IPS DF 19.7 (cell line): ENCODE measurements at regions not wholly inside any gene's neighbourhood (a gene's known extent, or its start where the extent isn't known, plus 50 kb on each side); places are given as distances from the start of the nearest gene placed in this dataset.

Experiments used
- DNase-seq: peaks from one replicate; pipeline ENCODE4 v3.0.0-alpha.2; 2013; ENCODE audit warnings: low read depth, low spot score

DNA sequence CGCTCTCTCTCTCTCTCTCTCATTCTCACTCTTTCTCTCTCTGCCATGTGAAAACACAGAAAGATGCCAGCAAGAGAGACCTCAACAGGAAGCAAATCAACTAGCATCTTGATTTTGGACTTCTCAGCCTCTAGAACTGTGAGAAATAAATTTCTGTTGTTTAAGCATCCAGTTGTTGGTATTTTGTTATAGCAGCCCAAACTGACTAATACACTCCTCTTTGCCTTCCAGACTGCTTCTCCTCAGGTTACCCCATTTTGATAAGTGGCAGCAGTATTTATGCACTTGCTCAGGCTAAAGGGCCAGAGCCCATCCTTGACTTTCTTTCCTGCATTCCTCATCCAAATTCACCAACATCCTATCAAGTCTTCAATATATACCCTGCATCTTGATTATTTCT, 76.6 kb upstream of the NANOGP8 start:
- no peak for DNase-seq

DNA sequence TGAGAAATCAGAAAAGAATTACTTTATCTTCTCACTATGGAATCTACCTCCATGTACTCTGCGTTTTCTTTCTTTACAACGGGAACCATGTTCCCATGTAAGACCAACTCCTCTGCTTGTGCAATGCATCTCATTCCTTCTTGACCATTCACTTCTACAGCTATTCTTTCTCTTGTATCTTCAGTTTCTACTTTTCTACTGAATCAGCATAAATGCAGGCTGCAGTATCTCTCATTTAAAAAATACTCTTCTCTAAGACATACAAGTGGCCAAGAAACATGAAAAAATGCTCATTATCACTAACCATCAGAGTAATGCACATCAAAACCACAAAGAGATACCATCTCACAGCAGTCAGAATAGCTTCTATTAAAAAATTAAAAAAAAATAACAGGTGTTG, 74.1 kb upstream of the NANOGP8 start:
- no peak for DNase-seq

DNA sequence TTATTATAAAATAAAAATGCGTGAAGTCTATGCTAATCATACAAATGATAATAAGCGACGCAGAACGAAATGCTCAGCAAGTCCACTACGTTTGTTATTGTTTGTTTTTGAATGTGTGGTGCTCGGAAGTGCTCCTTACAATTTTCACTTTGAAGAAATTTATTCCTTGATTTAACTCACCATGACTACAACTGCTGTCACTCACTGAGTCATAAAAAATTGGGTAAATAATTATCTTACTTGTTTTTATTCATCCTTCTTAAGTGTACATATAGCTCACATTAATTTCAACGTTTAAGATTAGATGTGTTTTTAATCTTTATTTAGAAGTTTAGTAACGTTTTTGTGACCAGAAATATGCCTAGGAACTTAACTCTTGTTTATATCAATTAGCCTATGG, 66.7 kb upstream of the NANOGP8 start:
- no peak for DNase-seq

DNA sequence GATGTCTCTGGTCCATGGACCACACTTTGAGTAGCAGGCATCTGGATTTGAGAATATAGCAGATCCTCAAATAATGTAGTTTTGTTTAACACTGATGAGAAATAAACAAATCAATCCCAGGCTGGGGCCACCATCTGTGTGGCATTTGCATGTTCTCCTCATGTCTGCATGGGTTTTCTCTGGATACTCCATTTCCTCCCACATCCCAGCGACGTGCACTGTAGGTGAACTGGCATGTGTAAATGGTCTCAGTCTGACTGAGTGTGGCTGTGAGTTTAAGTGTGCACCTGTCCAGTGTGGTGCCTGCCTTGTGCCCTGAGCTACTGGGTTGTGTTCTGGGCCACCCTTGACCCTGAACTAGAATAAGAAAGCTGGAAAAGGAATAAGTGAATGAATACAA, 66.3 kb upstream of the NANOGP8 start:
- DNase-seq, result no peak

DNA sequence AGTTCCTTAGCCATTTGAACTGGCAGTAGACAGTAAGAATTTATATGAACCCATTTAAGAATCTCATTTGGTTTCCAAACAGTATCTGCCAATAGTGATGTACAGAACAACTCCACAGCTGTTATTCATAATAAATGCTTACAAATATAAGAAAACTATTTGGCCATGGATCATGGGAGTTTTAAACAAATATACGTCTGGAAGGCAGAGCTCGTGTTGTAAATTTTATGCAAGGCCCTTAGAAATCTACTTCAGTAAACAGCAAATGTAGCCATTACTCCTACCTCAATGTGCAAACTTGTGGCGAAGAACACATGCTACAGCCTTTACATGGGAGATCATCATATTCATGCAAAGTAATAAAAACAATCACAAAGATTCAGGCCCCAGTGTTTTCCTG, 65.3 kb upstream of the NANOGP8 start:
- no peak for DNase-seq

DNA sequence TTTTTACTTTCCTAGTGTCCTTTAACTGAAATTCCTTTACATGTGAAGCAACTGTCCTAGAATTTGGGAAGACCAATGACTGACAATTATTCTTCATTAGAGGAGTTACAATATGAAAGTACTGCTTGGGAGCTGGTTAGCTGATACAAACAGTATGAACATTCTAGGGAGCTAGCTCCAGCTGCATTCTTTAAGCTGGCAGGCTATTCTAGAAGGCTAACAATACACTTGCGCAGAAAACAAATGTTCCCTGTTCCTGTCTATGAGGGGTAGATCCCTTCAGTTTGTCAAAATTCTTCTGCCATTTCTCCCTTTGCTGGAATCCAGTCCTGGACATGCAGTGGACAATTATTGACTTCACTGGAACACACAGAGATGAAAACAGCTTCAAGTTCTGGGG, 60.2 kb upstream of the NANOGP8 start:
- no peak for DNase-seq

DNA sequence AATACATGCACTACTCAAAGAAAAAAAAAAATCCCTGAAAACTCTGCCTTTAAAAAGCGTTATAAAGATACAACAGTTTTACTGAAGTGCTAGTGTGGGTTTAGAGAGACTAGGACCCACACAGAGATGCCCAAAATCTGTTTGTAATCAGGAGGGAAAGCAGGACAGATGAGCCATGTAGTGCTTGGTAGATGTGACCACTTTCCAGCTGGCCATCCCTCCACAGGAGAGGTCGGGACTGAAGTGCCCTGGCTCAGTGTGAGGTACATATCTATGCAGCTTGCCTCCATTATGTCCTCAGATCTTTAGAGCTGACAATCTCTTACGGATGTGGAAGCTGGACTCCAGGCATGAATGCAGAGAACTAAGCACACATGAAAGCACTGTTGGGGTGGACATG, 57.5 kb upstream of the NANOGP8 start:
- DNase-seq, result no peak

DNA sequence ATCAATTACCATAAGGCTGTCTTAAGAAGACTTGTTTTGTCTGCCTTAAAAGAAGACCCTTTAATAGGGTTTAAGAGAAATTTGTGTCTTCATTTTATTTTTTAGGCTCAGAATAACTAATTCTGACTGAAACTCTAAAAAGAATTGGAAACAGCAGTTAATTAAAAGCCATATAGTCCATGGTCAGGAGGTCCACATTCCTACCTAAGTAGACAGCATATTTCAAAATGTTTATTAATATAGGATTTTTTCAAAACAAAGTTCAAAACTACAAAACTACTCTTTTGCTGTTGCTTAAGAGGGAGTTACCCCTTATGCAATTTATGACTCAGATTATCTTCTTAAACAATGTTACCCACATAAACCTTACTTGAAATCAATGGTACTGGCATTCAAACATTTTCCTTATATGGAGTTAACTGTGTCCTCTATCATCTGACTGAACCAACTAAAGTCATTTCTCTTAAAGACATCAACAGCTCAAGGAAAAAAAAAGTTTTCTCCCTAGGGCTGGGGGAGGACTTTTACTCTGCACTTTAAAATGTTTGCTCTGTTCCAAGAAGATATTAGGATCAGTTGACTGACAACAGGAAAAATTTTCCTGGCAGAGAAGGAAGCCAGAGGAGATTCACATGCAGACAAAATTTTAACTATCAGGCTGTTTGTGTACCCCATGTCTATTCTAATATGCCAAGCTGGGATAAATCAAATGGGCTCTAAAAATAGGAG, 56.8 kb upstream of the NANOGP8 start:
- no peak for DNase-seq

DNA sequence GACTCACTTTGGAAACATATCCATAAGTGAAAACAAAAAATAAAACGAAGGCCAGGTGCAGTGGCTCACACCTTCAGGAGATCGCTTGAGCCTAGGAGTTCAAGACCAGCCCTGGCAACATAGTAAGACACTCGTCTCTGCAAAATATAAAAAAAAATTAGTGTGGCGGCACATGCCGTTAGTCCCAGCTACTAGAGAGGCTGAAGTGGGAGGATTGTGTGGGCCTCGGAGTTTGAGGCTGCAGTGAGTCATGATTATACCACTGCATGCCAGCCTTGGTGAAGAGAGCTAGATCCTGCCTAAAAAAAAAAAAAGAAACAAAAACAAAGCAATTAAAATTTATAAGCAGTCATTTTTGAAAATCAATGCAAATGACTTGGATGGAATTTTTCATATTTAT, 54.7 kb upstream of the NANOGP8 start:
- no peak for DNase-seq

DNA sequence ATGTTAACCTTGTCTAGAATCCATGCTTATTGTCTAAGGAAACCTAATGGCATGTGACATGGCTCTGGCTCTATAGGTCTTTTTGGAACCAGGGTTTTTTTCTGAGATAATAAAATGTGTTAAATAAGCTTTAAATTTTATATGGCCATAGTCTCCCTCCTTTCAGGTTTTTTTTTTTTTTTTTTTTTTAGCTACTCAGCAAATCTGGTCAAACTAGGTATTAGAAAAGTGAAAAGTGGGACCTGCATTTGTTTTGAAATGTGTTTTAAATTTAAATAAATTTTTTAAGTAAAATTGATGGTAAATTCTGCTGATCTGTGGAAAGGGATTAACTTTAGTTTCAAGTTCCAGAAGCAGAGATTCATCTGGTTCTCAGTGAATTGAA, 52.1 kb upstream of the NANOGP8 start:
- no peak for DNase-seq

DNA sequence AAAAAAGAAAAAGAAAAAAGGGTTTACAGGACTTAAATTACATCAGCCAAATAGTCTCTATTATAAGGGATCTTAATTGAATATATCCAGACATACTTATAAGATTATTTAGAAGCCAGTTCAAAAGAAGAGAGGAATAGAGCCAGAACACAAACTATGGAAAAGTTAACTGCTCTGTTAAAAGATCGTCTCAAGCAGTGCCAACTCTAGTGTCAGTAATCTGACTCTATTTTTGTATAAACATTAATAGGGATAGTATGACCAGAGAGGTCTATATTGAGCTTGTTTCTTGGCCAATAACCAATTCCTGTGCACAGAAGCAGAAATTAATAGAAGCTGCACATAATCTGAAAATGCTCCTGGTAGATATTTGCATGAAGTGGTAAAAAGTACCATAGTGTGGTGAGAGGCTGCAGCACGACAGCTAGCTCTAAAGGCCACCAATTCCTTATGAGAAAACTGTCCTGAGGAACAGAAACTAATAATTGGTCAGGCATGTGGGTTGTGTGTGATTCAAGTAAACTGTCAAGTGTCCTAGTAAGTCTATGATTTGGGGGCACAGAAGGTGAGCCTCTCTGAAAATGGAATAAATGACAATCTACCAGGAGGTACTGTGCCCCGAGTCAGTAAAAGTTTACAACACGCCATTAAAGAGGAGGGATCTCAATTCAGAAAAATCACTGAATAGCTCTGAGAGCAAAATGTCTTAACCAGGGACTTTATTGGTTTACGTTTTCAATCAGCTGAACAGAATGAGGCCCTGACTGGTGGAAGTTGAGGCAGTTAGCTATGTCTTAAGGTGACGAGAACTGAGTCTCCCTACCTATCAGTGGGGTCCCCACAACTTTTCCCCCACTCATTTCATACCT, 51.5 kb upstream of the NANOGP8 start:
- DNase-seq, result no peak
